ENCODE measurements at regions not wholly inside any gene's neighbourhood (a gene's known extent, or its start where the extent isn't known, plus 50 kb on each side); places are given as distances from the start of the nearest gene placed in this dataset.

GRCh38 chr2:81872006-81872405 is 1567.5 kb upstream of the LRRTM1 start:
- H3K36me3 Mint-ChIP-seq (ENCODE audit: low read depth), result no peaks in the 10 kb centered on the region
- ChIA-PET POLR2A (no interaction called here), CTCF (interaction anchor here (0.6 kb wide), 1 partner anchor 19 kb away, joined by 5 read pairs; no protein-coding TSS in a partner anchor)
- ATAC-seq (no peak), DNase-seq (no peak)
- no peaks in the 10 kb centered on the region for H3K27me3 Mint-ChIP-seq
- intact Hi-C loops (cut with DNase I, micrococcal nuclease), result no loop called here
- H3K27ac Mint-ChIP-seq, result no peak overlapping the region
- no peaks in the 10 kb centered on the region for H3K4me1 Mint-ChIP-seq
- H3K9me3 Mint-ChIP-seq (ENCODE audit: low read depth), result peaks cover 11% of the 10 kb centered on the region
- H3K4me3 Mint-ChIP-seq, result no peak overlapping the region

DNA sequence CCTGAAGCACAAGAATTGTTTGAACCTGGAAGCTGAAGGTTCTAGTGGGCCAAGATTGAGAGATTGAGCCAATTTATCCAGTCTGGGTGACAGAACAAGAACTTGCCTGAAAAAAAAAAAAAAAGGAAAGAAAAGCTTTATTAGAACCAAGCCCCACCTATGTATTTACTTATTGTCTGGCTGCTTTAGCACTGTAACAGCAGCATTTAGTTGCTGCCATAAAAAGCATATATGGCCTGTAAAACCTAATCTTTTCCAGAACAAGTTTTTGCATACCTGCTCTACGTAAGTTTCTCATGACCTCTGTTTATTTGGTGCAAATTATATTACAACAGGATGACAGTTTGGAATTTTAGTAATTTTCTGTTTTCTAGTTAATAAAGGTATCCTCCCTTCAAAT is 1565.6 kb upstream of the LRRTM1 start:
- peaks cover 18% of the 10 kb centered on the region for H3K9me3 Mint-ChIP-seq (ENCODE audit: low read depth)
- CTCF ChIA-PET, result no interaction called here

DNA sequence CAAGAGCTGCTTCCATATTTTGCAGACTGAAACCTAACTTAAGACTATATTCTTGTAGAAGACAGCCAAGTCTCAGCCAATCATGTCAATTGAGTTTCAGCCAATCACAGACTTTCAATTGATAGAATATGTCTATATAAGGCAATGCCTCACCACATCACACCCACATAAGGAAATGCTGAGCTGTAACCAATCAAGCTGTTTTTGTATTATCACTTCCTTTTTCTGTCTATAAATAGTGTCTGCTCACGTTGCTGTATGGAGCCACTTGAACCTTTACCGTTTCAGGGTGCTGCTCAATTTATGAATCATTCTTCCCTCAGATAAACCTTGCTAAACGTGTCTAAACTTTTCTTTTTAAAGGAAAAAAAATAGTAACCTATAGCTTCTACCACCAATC is 1554.4 kb upstream of the LRRTM1 start:
- H3K4me3 Mint-ChIP-seq, result no peak overlapping the region
- H3K27ac Mint-ChIP-seq, result no peak overlapping the region
- no peak for ATAC-seq
- no peak for DNase-seq
- intact Hi-C loops (cut with DNase I, micrococcal nuclease), result no loop called here
- CTCF ChIA-PET, result no interaction called here
- no peaks in the 10 kb centered on the region for H3K36me3 Mint-ChIP-seq (ENCODE audit: low read depth)
- H3K27me3 Mint-ChIP-seq, result no peaks in the 10 kb centered on the region
- H3K4me1 Mint-ChIP-seq, result no peaks in the 10 kb centered on the region
- peaks cover 13% of the 10 kb centered on the region for H3K9me3 Mint-ChIP-seq (ENCODE audit: low read depth)
- POLR2A ChIA-PET, result no interaction called here

More for the DNA sequence above, 1565.6 kb upstream of the LRRTM1 start:
- no peaks in the 10 kb centered on the region for H3K27me3 Mint-ChIP-seq
- H3K4me1 Mint-ChIP-seq, result no peaks in the 10 kb centered on the region
- DNase-seq (no peak), ATAC-seq (no peak)
- H3K4me3 Mint-ChIP-seq, result no peak overlapping the region
- no peak overlapping the region for H3K27ac Mint-ChIP-seq
- no peaks in the 10 kb centered on the region for H3K36me3 Mint-ChIP-seq (ENCODE audit: low read depth)
- intact Hi-C loops (cut with DNase I, micrococcal nuclease), result no loop called here
- POLR2A ChIA-PET, result no interaction called here

GRCh38 chr2:81853341-81853740 is 1548.8 kb upstream of the LRRTM1 start:
- no peak for ATAC-seq
- Mint-ChIP-seq H3K4me3 (no peak overlapping the region), H3K4me1 (no peaks in the 10 kb centered on the region), H3K27ac (no peak overlapping the region), H3K9me3 (ENCODE audit: low read depth) (peaks cover 5% of the 10 kb centered on the region), H3K36me3 (ENCODE audit: low read depth) (no peaks in the 10 kb centered on the region), H3K27me3 (no peaks in the 10 kb centered on the region)
- ChIA-PET CTCF (interaction anchor here (0.6 kb wide), 1 partner anchor 21 kb away, joined by 3 read pairs; no protein-coding TSS in a partner anchor), POLR2A (no interaction called here)
- no peak for DNase-seq
- intact Hi-C loops (cut with DNase I, micrococcal nuclease), result no loop called here

- Mint-ChIP-seq H3K4me1 (no peaks in the 10 kb centered on the region), H3K36me3 (ENCODE audit: low read depth) (no peaks in the 10 kb centered on the region), H3K9me3 (ENCODE audit: low read depth) (peaks cover 7% of the 10 kb centered on the region), H3K27ac (no peak overlapping the region), H3K4me3 (no peak overlapping the region), H3K27me3 (no peaks in the 10 kb centered on the region)
- ChIA-PET POLR2A (no interaction called here), CTCF (no interaction called here)
- ATAC-seq, result no peak
- intact Hi-C loops (cut with DNase I, micrococcal nuclease), result no loop called here
- DNase-seq, result no peak
These were observed 1548.1 kb upstream of the LRRTM1 start for GRCh38 chr2:81852651-81853050.

DNA sequence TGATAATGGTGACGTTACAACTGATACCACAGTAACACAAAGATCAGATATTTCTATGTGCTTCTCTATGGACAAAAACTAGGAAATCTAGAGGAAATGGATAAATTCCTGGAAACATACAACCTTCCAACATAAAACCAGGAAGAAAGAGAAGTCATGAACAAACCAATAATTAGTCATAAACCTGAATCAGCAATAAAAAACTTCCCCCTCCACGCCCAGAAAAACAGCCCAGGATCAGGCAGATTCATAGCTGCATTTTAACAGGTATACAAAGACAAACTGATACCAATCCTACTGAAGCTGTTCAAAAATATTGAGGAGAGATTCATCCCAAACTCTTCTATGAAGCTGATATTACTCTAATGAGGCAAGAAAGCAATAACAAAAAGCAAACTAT is 1535.2 kb upstream of the LRRTM1 start:
- H3K4me1 Mint-ChIP-seq, result no peaks in the 10 kb centered on the region
- H3K36me3 Mint-ChIP-seq (ENCODE audit: low read depth), result no peaks in the 10 kb centered on the region

DNA sequence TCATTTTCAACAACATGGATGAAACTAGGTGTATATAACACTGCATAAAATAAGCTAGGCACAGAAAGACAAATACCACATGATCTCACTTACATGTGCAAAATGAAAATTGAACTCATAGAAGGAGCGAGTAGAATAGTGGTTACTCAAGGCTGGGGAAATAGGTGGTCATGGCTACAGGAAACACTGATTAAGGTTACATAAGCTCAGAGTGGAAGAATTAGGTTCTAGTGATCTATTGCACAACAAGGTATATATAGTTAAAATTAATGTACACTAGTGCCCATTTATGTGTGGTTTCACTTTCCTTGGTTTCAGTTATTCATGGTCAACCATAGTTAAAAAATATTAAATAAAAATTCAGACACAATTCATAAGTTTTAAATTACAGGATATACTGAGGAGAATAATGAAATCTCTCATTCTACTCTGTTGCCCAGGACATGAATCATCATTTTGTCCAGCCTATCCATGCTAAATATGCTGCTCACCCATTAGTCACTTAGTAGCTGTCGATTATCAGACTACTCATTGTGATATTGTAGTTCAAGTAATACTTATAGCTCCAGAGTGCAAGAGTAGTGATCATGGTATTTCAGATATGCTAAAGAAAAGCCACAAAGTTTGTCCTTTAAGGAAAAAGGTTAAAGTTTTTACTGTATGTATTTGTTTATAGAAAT is 1530.9 kb upstream of the LRRTM1 start:
- intact Hi-C loops (cut with DNase I, micrococcal nuclease), result no loop called here
- POLR2A ChIA-PET, result no interaction called here

More for the DNA sequence above, 1535.2 kb upstream of the LRRTM1 start:
- ChIA-PET POLR2A (no interaction called here), CTCF (no interaction called here)
- DNase-seq, result no peak
- no peak overlapping the region for H3K4me3 Mint-ChIP-seq
- ATAC-seq, result no peak
- H3K9me3 Mint-ChIP-seq (ENCODE audit: low read depth), result peaks cover 25% of the 10 kb centered on the region
- intact Hi-C loops (cut with DNase I, micrococcal nuclease), result no loop called here
- H3K27ac Mint-ChIP-seq, result no peak overlapping the region
- no peaks in the 10 kb centered on the region for H3K27me3 Mint-ChIP-seq

DNA sequence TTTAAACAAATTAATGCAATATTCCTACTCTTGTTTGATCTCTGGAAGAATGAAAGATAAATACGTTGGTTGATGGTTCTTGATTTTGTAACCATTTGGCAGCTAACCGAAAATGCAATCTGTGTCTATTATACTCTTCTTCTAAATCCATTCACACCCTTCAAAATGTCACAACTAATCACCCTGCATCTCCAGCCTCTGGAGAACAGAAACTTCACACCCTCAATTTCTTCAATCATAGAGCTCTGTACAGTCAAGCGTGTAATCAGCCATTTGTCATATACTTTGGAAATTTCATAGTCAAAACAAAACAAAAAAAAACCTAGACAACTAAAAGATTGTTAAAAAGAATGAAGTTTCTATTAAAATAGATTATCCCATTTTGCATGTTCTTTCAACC is 1482.3 kb upstream of the LRRTM1 start:
- ATAC-seq (no peak), DNase-seq (no peak)
- no peaks in the 10 kb centered on the region for H3K27me3 Mint-ChIP-seq

More for the DNA sequence above, 1530.9 kb upstream of the LRRTM1 start:
- CTCF ChIA-PET, result no interaction called here
- ATAC-seq (no peak), DNase-seq (no peak)
- Mint-ChIP-seq H3K27ac (no peak overlapping the region), H3K4me1 (no peaks in the 10 kb centered on the region), H3K4me3 (no peak overlapping the region), H3K9me3 (ENCODE audit: low read depth) (peaks cover 17% of the 10 kb centered on the region), H3K36me3 (ENCODE audit: low read depth) (no peaks in the 10 kb centered on the region), H3K27me3 (no peaks in the 10 kb centered on the region)

DNA sequence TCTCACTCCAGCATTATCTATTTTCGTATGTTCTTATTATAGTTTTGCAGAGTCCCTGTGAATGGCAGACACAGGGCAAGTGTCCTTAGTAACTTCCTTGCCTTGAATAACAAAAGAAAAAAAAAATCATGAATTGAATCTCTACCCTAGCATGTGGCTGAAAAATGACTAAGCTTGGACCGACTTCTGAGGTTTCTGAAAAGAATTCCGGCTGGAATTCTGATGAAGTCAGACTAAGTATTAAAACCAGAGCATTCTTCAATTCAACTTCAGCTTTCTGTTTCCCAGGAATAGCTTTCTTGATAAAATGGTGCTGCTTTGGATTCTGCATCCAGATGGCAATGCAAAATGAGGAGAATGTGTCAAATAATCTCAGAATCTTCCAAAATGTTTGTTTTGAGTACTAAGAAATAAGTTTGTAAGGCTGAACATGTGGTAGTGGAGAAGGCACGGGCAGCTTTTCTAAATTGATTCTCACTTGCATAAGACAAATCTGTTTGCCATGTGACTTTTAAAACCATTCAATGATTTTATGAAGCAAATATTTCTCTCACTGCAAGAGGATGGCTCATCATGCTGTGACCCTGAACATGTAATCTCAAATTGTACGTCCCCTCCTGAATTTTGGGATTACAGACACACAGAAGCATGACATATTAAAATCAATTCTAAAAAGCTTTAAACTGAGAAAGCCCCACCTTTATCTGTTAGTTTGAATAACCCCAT is 1462.8 kb upstream of the LRRTM1 start:
- intact Hi-C loops (cut with DNase I, micrococcal nuclease), result no loop called here
- CTCF ChIA-PET, result no interaction called here
- DNase-seq, result no peak
- Mint-ChIP-seq H3K4me3 (no peak overlapping the region), H3K27me3 (no peaks in the 10 kb centered on the region), H3K9me3 (ENCODE audit: low read depth) (peaks cover 17% of the 10 kb centered on the region), H3K27ac (no peak overlapping the region), H3K36me3 (ENCODE audit: low read depth) (no peaks in the 10 kb centered on the region), H3K4me1 (no peaks in the 10 kb centered on the region)
- no peak for ATAC-seq
- POLR2A ChIA-PET, result no interaction called here

More for the DNA sequence above, 1482.3 kb upstream of the LRRTM1 start:
- Mint-ChIP-seq H3K27ac (no peak overlapping the region), H3K9me3 (ENCODE audit: low read depth) (peaks cover 21% of the 10 kb centered on the region), H3K36me3 (ENCODE audit: low read depth) (no peaks in the 10 kb centered on the region), H3K4me1 (no peaks in the 10 kb centered on the region), H3K4me3 (no peak overlapping the region)
- ChIA-PET CTCF (no interaction called here), POLR2A (no interaction called here)
- intact Hi-C loops (cut with DNase I, micrococcal nuclease), result no loop called here

- Mint-ChIP-seq H3K4me1 (no peaks in the 10 kb centered on the region), H3K36me3 (ENCODE audit: low read depth) (no peaks in the 10 kb centered on the region), H3K27ac (no peak overlapping the region), H3K27me3 (no peaks in the 10 kb centered on the region), H3K9me3 (ENCODE audit: low read depth) (peaks cover 10% of the 10 kb centered on the region), H3K4me3 (no peak overlapping the region)
- CTCF ChIA-PET, result interaction anchor here (0.6 kb wide), 1 partner anchor 1083 kb away, joined by 4 read pairs; no protein-coding TSS in a partner anchor
- no peak for ATAC-seq
- intact Hi-C loops (cut with DNase I, micrococcal nuclease), result no loop called here
- POLR2A ChIA-PET, result no interaction called here
- DNase-seq, result no peak
These were observed 1443.0 kb upstream of the LRRTM1 start for GRCh38 chr2:81747481-81748070.

DNA sequence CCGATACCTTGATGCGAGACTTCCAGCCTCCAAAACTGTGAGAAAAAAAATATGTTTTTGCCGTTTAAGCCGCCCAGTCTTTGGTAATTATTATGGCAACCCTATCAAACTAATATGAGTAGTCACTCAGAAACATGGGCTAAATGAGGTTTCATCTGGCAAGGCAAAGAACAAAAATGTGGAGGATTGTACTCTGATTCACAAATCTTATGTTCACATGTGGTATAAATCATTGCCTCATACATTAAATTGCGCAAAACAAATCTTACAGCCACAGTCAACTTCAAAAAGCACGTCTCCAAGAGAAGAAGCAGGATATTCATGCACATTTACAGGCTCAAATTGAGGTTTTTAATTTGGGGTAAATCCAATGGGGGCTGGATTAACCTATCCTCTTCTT is 1435.4 kb upstream of the LRRTM1 start:
- no peak overlapping the region for H3K4me3 Mint-ChIP-seq
- peaks cover 9% of the 10 kb centered on the region for H3K9me3 Mint-ChIP-seq (ENCODE audit: low read depth)
- POLR2A ChIA-PET, result no interaction called here
- H3K27ac Mint-ChIP-seq, result no peak overlapping the region
- no peak for DNase-seq
- no peaks in the 10 kb centered on the region for H3K27me3 Mint-ChIP-seq
- intact Hi-C loops (cut with DNase I, micrococcal nuclease), result no loop called here
- CTCF ChIA-PET, result no interaction called here
- ATAC-seq, result no peak
- H3K4me1 Mint-ChIP-seq, result no peaks in the 10 kb centered on the region
- no peaks in the 10 kb centered on the region for H3K36me3 Mint-ChIP-seq (ENCODE audit: low read depth)

GRCh38 chr2:81734981-81735380 is 1430.4 kb upstream of the LRRTM1 start:
- no peaks in the 10 kb centered on the region for H3K4me1 Mint-ChIP-seq
- intact Hi-C loops (cut with DNase I, micrococcal nuclease), result no loop called here
- DNase-seq (no peak), ATAC-seq (no peak)
- POLR2A ChIA-PET, result no interaction called here
- H3K27me3 Mint-ChIP-seq, result no peaks in the 10 kb centered on the region
- CTCF ChIA-PET, result no interaction called here
- H3K9me3 Mint-ChIP-seq (ENCODE audit: low read depth), result peaks cover 3% of the 10 kb centered on the region
- H3K27ac Mint-ChIP-seq, result no peak overlapping the region
- no peak overlapping the region for H3K4me3 Mint-ChIP-seq
- H3K36me3 Mint-ChIP-seq (ENCODE audit: low read depth), result no peaks in the 10 kb centered on the region

Data from activated CD4-positive, alpha-beta T cell treated with anti-CD3 and anti-CD28 coated beads for 36 hours (primary cell).